HG03469 (cell line): ENCODE measurements at regions not wholly inside any gene's neighbourhood (a gene's known extent, or its start where the extent isn't known, plus 50 kb on each side); places are given as distances from the start of the nearest gene placed in this dataset.

Experiments
- ATAC-seq: cut with Tn5 transposase; IDR thresholded peaks from one replicate; pipeline ENCODE4 v1.9.1; 2021; ENCODE audit warnings: mild to moderate bottlenecking, moderate library complexity, moderate number of reproducible peaks; ENCODE audit not compliant: unreplicated experiment

DNA sequence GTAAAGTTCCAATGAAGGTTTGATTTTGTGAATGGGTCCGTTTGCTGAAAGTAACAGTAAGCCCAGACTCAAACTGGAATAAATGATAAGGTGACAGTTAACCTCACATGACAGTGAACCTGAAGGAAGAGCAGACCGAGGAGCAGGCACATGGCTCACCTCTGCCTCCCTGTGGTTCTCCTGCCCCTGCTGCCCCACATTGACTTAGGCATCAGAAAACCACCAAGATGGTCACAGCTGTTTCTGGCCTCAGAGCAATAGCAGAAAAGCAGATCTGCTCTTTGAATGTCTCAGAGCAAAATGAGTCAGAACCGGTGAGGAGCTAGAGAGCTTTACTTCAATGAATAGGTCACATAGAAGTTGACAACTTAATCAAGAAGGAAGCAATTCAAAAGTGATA lies 487.6 kb downstream of the METTL4 start:
- ATAC-seq: no peak

DNA sequence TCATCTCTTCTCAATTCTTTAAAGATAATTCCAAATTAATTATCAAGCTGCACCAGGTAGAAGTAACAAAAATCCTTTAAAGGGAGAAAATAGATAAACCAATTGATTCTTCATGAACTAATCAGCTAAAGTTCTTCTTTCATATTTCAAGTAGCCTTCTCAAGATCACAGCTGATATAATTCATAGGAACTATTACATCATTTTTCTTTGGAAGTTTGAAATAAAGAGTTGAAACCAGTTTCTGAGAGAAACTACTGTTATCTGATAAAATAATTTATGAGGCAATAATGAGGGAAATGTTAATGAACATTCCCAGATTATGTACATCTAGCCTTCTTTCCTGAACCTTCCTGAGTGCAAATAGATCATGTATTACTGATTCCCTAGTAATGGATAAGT lies 484.9 kb downstream of the METTL4 start:
- ATAC-seq: no peak

DNA sequence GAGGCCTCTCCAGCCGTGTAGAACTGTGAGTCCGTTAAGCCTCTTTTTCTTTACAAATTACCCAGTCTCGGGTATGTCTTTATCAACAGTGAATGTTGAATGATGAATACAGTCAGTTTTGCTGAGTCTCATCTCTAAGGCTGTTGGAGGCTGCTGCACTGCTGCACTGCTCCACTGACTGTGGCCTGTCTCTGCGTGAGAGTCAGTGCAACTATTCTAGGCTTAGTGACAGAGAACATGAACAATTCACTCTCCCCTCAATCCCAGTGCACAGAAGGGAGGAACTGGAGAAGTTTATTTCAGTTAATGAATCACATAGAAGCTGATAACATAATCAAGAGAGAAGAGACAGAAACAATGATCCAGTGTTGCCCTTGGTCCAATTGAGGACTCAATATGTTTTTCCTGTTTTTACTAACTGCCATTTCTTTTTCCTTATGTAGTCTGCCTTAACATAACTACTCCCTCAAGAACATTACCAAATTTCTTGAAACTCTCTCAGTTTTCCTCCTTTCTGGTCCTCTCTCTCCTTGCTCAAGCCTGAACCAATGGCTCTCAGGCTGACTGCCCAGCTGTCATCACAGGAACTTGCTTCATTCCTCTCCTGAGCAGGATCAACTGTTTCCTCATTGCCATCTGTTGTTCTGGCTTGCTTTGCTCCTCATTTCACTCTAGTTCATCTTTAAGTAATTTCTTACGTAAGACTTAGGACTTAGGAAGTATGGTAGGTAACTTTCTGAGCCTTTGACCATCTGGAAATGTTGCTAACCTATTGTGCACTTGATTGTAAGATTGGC lies 483.2 kb downstream of the METTL4 start:
- ATAC-seq: no peak

DNA sequence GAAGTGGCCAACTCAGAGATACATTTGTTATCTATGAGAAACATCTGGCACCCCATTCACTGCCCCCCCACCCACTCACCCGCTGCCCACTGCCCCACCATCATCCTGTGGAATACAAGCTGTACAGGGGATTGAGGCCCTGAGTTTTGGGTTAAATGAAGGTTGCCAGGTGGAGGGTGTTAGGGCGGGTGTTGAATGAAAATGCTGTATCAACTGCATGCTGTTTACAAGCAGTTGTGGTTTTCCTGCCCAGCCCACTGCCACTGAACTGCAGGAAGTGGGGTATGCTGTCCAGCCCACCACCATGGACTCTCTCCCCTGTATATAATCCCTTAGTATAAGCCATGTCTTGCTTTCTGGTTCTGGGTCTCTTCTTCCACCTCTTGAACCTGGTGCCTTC lies 481.9 kb downstream of the METTL4 start:
- ATAC-seq: no peak

DNA sequence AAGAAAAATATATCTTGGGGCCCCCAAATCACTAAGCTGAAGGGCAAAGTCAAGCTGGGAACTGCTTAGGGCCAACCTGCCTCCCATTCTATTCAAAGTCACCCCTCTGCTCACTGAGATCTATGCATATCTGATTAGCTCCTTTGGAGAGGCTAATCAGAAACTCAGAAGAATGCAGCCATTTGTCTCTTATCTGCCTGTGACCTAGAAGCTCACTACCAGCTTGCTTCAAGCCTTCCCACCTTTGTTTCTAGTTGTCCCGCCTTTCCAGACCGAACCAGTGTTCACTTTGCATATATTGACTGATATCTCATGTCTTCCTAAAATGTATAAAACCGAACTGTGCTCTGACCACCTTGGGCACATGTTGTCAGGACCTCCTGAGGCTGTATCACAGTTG lies 479.4 kb downstream of the METTL4 start:
- no peak for ATAC-seq

DNA sequence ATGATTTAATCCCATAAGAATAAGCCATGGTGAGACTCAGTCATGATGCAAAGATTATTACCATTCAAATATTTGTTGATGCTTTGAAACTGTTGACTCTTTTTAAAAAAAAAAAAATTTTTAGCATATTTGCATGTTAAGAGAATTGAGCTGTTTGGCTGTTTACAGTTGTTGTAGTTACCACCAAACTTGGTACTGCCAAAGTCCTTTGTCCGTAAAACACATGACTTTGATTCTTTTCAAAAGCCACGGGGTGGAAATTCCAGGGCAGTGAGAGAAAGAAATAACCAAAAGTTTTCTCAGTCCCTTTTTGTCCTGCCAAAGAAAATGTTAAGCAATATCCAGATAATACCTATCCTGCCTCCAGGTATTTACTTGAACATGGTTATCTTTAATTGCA lies 474.8 kb downstream of the METTL4 start:
- ATAC-seq: no peak

DNA sequence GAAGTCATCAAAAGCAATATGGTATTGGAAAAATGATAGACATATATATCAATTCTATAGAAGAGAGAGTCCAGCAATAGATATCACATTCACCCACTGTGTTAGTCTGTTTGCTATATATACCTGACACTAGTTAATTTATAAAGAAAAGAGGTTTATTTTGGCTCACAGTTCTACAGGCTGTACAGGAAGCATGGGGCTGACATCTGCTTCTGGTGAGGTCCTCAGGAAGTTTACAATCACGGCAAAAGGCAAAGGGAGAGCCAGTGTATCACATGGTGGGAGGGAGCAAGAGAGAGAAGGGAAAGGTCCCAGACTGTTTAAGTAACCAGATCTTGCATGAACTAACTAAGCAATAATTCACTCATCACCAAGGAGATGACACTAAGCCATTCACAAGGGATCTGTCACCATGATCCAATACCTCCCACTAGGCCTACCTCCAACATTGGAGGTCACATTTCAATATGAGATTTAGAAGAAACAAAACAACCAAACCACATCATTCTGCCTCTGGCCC lies 470.6 kb downstream of the METTL4 start:
- ATAC-seq: no peak

DNA sequence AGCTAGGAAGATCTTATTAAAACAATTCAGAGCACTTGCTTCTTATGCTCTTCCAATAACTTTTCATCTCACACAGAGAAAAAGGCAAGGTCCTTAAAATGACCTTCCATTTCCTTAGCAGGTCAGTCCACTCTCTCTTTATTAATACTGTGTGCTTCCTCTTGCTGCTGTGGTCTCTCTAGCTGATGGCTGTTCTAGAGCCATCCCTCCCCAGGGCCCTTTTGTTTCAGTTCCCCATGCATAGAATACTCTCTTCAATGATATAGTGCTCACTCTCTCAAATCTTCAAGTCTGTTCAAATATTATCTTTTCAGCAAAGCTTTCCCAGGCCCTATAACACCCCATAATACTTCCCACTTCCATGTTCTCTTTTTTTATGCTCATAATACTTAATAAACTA lies 469.3 kb downstream of the METTL4 start:
- ATAC-seq: peak; percentile 55

DNA sequence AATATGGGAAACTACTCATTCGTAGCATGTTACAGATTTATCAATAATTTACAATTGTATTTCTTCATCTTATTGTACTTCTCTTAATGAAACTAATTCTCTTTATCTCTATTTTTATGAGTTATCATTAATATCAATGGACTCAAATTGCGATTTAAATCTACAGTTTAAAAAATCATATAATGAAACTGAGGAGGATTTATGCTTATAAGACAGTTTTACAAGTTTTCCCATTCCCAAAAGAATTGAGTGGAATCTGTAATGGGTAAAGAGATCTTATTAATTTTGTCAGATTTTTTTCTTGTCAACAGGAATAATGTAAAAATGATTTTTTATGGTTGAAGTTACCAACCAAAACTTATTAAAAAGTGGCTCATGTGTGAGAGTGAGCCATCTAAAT lies 468.0 kb downstream of the METTL4 start:
- no peak for ATAC-seq

DNA sequence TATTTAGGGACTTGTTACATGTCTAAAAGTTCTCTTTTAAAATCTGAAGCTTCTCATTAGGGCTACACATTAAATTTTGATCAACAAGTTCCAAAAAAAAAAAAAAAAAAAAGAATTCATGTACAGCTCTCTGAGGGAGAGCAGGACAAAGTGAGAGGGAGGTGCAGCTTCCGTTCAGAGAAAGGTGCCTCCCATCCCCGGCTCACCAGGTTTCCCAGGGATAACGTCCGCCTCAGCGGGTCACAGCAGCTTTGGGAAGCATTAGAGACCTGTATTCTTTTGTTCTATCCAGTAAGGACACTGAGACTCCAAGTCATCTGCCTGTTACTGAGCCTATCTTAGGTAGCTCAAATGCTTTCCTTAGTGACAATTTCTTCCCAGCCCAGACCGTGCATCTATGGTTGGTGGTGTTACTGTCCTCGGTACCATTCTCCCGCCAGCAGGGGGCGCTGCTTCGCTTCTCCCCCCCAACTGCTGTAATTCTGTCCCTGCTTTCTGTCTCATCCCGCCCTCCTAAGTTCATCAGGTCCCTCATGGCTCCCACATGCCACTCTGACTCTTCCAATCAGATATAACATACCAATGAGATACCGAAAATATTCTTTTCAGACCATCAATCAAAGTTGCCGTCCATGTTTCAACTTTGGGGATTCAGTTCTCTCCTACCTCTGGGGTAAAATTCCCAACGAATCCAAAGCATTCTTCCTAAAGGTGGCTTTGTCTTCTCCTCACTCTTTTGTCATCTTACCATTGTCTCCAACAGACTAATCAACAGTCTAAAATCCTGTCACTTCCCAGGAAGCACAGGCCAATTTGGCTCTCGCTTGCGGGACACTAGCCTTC lies 466.5 kb downstream of the METTL4 start:
- no peak for ATAC-seq

DNA sequence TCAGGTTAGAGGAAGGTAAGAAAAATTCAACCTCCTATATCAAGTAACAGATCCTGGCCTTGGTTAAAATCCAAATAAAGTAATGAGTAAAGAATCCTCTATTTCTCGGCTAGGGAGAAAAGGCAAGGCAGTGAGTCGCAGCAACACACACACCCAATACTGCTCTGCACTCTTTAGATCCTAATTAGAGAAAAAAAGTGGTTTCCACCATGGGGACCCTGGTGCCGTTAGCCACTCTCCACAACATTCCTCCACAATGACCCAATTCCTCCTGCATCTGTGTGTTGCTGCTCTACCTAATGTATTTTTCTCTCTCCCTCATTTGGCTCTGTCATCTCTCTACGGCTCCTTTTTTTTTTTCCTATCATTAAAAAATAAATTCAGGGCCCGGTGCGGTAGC lies 462.7 kb downstream of the METTL4 start:
- no peak for ATAC-seq

DNA sequence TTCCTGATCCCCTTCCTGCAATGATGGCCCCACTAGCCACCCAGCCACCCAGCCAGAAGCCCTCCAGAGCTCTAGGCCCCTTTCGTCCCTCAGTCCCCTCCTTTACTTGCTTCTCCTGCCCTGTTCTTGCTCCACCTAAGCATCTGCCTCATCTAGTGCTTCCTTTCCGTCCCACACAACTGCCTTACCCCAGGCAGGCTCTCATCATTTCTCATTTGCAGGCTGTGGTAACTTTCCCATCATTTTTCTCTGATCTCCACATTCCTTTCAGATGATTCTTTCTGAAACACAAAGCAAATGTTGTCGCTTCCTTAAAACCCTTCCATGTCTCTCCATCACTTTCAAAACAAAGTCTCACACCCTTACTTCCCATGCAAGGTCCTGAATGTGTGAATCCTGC lies 459.8 kb downstream of the METTL4 start:
- ATAC-seq: no peak

DNA sequence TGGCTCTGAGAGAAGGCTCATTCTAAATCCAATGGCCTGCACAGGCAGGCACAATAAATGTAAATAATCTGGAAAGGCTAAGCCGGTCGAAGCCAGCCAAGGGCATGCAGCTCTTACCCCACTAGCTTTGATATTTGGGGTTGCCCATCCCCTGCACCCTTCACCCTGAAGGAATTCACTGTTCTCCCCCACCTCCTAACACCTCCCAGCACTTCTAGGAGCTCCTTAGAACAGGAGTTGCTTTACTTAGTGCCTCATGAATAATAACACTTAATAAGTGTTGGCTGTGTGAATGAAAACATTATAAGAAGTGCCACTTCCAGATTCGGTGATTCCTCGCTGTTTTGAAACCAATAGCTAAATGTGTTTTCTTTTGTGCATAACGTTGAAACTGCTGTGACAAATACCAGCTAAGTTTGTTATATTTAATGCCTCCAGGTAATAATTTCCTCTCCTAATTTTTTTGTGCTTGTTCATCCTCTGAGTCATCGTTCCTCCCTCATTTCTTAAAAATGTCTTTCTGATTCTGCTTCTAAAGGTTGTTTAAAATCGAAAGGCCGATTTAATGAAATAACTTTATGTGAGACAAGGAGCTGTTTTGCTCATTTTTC lies 458.8 kb downstream of the METTL4 start:
- no peak for ATAC-seq

DNA sequence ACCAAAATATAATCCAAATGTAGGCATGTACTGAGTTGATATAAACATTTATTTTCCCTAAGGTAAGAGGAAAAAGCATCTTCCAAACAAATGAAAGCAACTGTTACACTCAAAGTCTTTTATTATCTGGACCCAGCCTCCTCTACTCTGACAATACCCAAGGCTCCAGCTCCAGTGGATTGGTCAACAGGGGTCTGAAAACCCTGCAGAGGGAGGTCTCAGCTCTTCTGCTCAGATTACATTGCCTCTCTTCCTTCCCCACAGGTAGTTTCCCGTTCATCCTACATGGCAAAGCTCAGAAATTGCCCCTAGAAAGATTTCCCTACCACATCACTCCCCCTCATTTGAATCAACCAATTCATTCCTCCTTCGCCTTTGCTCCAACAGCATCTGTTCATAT lies 457.0 kb downstream of the METTL4 start:
- no peak for ATAC-seq

DNA sequence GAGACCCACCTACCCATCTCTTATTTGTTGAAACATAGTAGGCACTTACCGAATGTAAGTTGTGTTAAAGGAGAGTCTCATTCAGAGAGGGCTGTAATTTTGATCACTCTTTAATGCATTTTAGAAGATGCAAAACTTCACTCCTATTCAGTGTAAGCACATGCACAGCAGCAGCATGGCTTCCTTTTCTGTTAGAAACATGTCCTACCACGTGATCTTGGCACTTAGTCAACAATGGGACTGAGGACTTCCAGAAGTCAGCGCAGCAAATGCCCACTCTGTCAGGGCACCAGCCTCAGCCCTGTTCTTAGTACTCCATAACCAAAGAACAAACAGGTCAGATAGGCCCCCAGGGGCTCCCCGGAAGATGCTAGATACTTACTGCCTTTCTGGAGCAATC lies 456.5 kb downstream of the METTL4 start:
- ATAC-seq: no peak

DNA sequence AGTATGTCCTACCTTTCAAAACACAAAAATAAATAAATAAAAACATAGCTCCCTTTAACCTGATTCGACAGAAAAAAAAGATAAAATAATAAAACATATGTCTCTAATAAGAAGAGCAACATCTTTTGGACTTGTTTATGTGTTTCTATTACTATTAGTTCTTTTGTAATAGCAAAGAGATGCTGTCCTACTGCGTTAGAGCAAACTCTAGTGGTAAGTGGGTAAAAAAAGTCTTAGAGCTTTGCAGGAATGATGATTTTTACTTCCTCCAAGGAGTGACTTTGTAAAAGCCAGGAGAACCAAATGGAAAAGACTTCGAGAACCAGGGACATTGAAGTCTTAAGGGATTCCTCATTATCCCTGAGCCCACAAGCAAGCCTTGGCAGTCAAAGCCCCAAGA lies 450.1 kb downstream of the METTL4 start:
- no peak for ATAC-seq

DNA sequence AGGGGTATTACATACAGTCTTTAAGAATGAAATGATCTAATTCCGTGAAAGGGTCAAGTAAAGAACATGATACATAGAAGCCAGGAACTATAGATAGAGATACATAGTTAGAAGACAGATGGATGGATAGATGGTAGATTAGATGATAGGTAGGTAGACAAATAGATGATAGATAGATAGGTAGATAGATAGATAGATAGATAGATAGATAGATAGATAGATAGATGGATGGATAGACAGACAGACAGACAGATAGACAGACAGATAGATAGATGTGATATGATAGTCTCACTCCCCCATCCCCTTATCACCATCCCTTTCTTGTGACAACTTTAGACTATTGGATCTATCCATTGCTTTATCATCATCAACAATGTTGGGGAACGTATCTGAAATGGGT lies 448.2 kb downstream of the METTL4 start:
- no peak for ATAC-seq

DNA sequence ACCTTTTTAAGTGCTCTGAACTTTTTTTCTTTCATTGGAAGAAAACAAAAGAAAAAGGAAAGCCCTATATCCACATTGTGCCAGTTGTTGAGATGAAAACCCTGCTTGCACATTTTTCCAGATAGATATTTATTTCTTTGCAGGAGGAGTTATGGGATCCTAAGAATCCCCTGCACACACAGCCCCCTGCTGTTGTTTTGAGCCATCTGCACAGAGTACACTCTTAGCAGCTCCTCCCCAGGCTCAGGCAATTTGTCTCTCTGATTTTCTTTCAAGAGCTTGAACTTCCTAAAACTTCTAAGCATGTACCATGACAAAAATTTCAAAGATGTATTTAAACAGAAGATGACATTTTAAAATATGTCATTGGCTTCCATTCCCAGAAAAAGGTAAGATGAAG lies 436.9 kb downstream of the METTL4 start:
- no peak for ATAC-seq

DNA sequence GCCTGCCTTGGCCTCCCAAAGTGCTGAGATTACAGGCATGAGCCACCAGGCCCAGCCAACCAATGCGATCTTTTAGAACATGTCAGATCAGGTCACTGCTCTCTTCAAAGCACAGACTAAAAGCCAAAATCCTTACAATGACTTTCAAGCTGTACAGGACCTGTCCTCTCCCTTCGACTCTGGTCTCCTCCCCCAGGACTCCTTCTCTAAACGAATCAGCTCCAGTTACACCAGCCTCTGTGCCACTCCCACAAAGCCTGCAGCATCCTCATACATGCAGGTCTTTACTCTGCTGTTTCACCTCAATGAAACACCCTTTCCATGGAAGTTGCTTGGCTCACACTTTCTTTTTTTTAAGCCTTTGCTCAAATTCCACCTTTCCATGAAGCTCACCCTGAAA lies 436.0 kb downstream of the METTL4 start:
- no peak for ATAC-seq

DNA sequence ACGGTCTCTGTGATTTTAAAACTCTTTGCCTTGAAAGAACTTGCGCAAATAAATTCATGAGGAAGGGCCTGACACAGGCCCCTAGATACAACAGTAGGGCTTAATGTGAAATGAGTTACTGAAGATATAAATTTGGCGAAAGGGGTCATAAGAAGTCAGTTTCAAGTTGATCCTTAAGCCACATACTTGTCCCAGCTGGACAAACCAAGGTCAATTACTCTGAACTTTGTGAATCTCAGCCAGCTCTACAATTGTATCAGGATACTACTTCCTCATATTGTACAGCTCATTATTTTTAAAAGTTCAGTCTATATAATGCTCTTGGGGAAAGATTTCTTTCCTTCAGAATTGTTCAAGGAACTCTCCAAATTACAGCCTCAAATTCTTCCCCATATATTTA lies 432.8 kb downstream of the METTL4 start:
- no peak for ATAC-seq

DNA sequence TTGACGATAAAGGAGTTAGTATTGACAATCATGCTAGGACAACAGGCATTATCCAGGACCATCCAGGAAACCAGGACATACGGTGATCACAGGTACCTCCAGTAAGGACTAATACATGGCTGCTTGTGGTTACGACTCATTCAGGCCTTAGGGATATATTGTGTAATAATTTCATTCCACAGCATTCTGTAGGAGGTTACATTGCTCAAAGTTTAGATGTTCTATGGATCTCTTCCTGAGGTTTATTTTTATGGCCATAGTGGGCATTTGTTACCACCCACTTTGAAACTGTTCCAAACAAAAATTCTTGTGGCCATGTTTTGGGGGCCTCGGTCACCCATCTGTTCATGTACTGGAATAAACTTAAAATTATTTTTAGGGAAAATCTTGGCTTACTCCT lies 431.6 kb downstream of the METTL4 start:
- ATAC-seq: no peak

DNA sequence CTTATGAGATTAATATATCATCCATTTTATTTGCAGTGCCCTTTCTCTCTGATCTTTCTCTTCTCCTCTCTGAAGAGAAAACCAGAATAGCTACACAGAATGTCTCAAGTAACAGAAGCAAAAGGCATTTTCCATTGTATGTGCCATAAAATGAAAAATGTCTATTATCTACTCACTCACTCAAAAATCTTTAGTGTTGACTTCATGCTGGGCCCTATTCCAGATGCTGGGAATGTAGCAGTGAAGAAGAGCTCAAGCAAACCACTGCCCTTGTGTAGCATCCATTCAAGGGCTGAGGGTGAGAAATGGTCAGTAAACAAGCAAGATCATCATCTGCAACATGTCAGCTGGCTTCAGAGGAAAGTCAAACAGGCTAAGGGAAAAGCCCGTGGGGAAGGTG lies 427.7 kb downstream of the METTL4 start:
- no peak for ATAC-seq
